ENCODE measurements at regions not wholly inside any gene's neighbourhood (a gene's known extent, or its start where the extent isn't known, plus 50 kb on each side); places are given as distances from the start of the nearest gene placed in this dataset.
"Not testable (repeated sequence)": the region's sequence is repeated elsewhere in the genome, so short reads cannot be mapped to it uniquely, and the experiment has no call there.

- H3K4me3 ChIP-seq; H3K27me3 ChIP-seq; intact Hi-C loops (cut with DNase I); H3K4me1 ChIP-seq; H3K27ac ChIP-seq; DNase-seq; H3K36me3 ChIP-seq; H3K9ac ChIP-seq (ENCODE audit: low read depth in 2 of 2, low read length in 2 of 2); H3K9me3 ChIP-seq: not testable (repeated sequence)
Observed at GRCh38 chr4:4136621-4137020, 90.1 kb downstream of the OTOP1 start.

Data from colonic mucosa (tissue), 4 donors.